SU-DHL-6 (cell line): ENCODE measurements at regions not wholly inside any gene's neighbourhood (a gene's known extent, or its start where the extent isn't known, plus 50 kb on each side); places are given as distances from the start of the nearest gene placed in this dataset.

ENCODE experiments used
- H2AFZ ChIP-seq: fragments of 200-600 bp; sonication (generic); 2 replicates; pipeline ENCODE4 v1.6.1; 2014; ENCODE audit warnings: low read depth, mild to moderate bottlenecking, moderate library complexity, mixed read lengths, antibody characterized with exemption, low read length; ENCODE audit not compliant: severe bottlenecking
- H3F3A ChIP-seq: fragments of 200-600 bp; shearing (Covaris generic); 2 replicates; pipeline ENCODE4 v1.6.0; 2016; ENCODE audit warnings: antibody characterized with exemption, mild to moderate bottlenecking; ENCODE audit not compliant: insufficient read depth
- H3K27ac ChIP-seq: fragments of 200-600 bp; sonication (generic); 2 replicates; pipeline ENCODE4 v1.5.1; 2016; ENCODE audit warnings: low read depth, mild to moderate bottlenecking, low read length, moderate library complexity, mixed read lengths
- H3K27me3 ChIP-seq: fragments of 200-600 bp; sonication (generic), shearing (Covaris generic); 2 replicates; pipeline ENCODE4 v1.6.0; 2014; ENCODE audit warnings: mild to moderate bottlenecking, low read length
- H3K36me3 ChIP-seq: fragments of 200-600 bp; sonication (generic); 2 replicates; pipeline ENCODE4 v1.6.1; 2014; ENCODE audit warnings: mild to moderate bottlenecking, low read length, mixed read lengths
- H3K4me2 ChIP-seq: fragments of 300-600, 200-600 bp; shearing (Covaris generic), sonication (generic); 2 replicates; pipeline ENCODE4 v1.6.0; 2014; ENCODE audit warnings: low read length, low read depth, mild to moderate bottlenecking; ENCODE audit not compliant: poor library complexity, severe bottlenecking
- H3K4me3 ChIP-seq: fragments of 200-600 bp; sonication (generic); 2 replicates; pipeline ENCODE4 v1.5.1; 2014; ENCODE audit warnings: antibody characterized with exemption, low read length, mild to moderate bottlenecking, mixed read lengths; ENCODE audit not compliant: insufficient read depth, poor library complexity, severe bottlenecking
- H3K79me2 ChIP-seq: fragments of 200-600 bp; sonication (generic); 2 replicates; pipeline ENCODE4 v1.6.1; 2014; ENCODE audit warnings: mild to moderate bottlenecking, low read length, moderate library complexity; ENCODE audit not compliant: insufficient read depth
- H3K9ac ChIP-seq: fragments of 200-600 bp; sonication (generic); 2 replicates; pipeline ENCODE4 v1.7.0; 2014; ENCODE audit warnings: mild to moderate bottlenecking, low read length
- H3K9me2 ChIP-seq: fragments of 200-600 bp; sonication (generic); replicated peaks from 2 replicates; pipeline ENCODE4 v1.6.1; 2014; ENCODE audit warnings: low read length; ENCODE audit not compliant: insufficient read depth
- H3K9me3 ChIP-seq: fragments of 200-600 bp; sonication (generic); 2 replicates; pipeline ENCODE4 v1.6.1; 2014; ENCODE audit warnings: low read length, mixed read lengths; ENCODE audit not compliant: insufficient read depth
- H4K20me1 ChIP-seq: fragments of 200-600 bp; sonication (generic); 2 replicates; pipeline ENCODE4 v1.6.1; 2014; ENCODE audit warnings: low read depth, mild to moderate bottlenecking, antibody characterized with exemption, low read length, moderate library complexity, mixed read lengths
- CTCF ChIP-seq: fragments of 200-600 bp; sonication (generic); IDR thresholded peaks from one replicate; pipeline ENCODE4 v1.5.1; 2017; ENCODE audit warnings: antibody characterized with exemption, mild to moderate bottlenecking, low read length, moderate library complexity; ENCODE audit not compliant: insufficient read depth, poor library complexity, severe bottlenecking
- EZH2phosphoT487 ChIP-seq: fragments of 200-600 bp; sonication (generic), shearing (Covaris generic); conservative IDR thresholded peaks from 2 replicates; pipeline ENCODE4 v1.6.1; 2018; ENCODE audit warnings: mild to moderate bottlenecking, antibody characterized with exemption, low read length, moderate library complexity, mixed read lengths

GRCh38 chr16:50857881-50858280 lies 116.0 kb downstream of the CYLD start:
- H3K9me2 ChIP-seq, result no peaks in the 10 kb centered on the region
- no peaks in the 10 kb centered on the region for H3F3A ChIP-seq
- no peaks in the 10 kb centered on the region for H3K27me3 ChIP-seq
- H3K27ac ChIP-seq, result no peak overlapping the region
- no peak overlapping the region for H2AFZ ChIP-seq
- no peaks in the 10 kb centered on the region for H4K20me1 ChIP-seq
- no peak overlapping the region for H3K4me3 ChIP-seq
- H3K4me2 ChIP-seq, result no peak overlapping the region
- TF ChIP-seq CTCF (no peak), EZH2phosphoT487 (no peak)
- no peaks in the 10 kb centered on the region for H3K79me2 ChIP-seq
- no peaks in the 10 kb centered on the region for H3K36me3 ChIP-seq
- no peak overlapping the region for H3K9ac ChIP-seq
- H3K9me3 ChIP-seq, result no peaks in the 10 kb centered on the region

- Histone ChIP-seq H3K27ac (no peak overlapping the region), H3K4me3 (no peak overlapping the region), H3K27me3 (no peaks in the 10 kb centered on the region), H3K36me3 (no peaks in the 10 kb centered on the region), H4K20me1 (no peaks in the 10 kb centered on the region), H3K9me2 (no peaks in the 10 kb centered on the region), H3F3A (no peaks in the 10 kb centered on the region), H2AFZ (no peak overlapping the region), H3K9ac (no peak overlapping the region), H3K4me2 (no peak overlapping the region), H3K79me2 (no peaks in the 10 kb centered on the region), H3K9me3 (no peaks in the 10 kb centered on the region)
- TF ChIP-seq EZH2phosphoT487, result no peak
- TF ChIP-seq CTCF, result no peak
Observed at GRCh38 chr16:50856991-50857390, 115.1 kb downstream of the CYLD start.

GRCh38 chr16:50853329-50853728 lies 111.4 kb downstream of the CYLD start:
- H3K4me3 ChIP-seq, result no peak overlapping the region
- TF ChIP-seq CTCF, result no peak
- no peak for TF ChIP-seq EZH2phosphoT487
- no peaks in the 10 kb centered on the region for H3F3A ChIP-seq
- no peaks in the 10 kb centered on the region for H3K9me3 ChIP-seq
- H4K20me1 ChIP-seq, result no peaks in the 10 kb centered on the region
- no peak overlapping the region for H3K9ac ChIP-seq
- H3K79me2 ChIP-seq, result no peaks in the 10 kb centered on the region
- no peaks in the 10 kb centered on the region for H3K27me3 ChIP-seq
- no peak overlapping the region for H2AFZ ChIP-seq
- no peaks in the 10 kb centered on the region for H3K9me2 ChIP-seq
- H3K36me3 ChIP-seq, result no peaks in the 10 kb centered on the region
- no peak overlapping the region for H3K4me2 ChIP-seq
- no peak overlapping the region for H3K27ac ChIP-seq
